Mammary epithelial cell (primary cell): ENCODE measurements at regions not wholly inside any gene's neighbourhood (a gene's known extent, or its start where the extent isn't known, plus 50 kb on each side); places are given as distances from the start of the nearest gene placed in this dataset.

ENCODE experiments used
- CTCF ChIP-seq, 2 donors: IDR thresholded peaks in 1 of 2; conservative IDR thresholded peaks in 1 of 2; 2 replicates each; pipeline ENCODE4 v1.5.1; 2011 to 2012; ENCODE audit warnings: inconsistent platforms in 2 of 2, low read length in 2 of 2, mild to moderate bottlenecking in 2 of 2, control low read depth in 1 of 2, low read depth in 1 of 2; ENCODE audit not compliant: insufficient read depth in 1 of 2; ENCODE audit errors: extremely low read depth in 1 of 2
- EZH2 ChIP-seq: IDR thresholded peaks from 2 replicates; pipeline ENCODE4 v1.6.1; 2012; ENCODE audit warnings: low read length, inconsistent platforms, borderline replicate concordance

GRCh38 chr10:55410415-55410885 is 609.4 kb upstream of the PCDH15 start:
- peak in 1 of 2 donors; percentile 27 for TF ChIP-seq CTCF (conservative IDR thresholded peaks at IDR 0.05 in 1 of 2, IDR thresholded peaks at IDR 0.05 in 1 of 2; ENCODE audit: extremely low read depth in 1 of 2, insufficient read depth in 1 of 2, low read depth in 1 of 2, low read length in 2 of 2)
- TF ChIP-seq EZH2: no peak
